ENCODE measurements at regions not wholly inside any gene's neighbourhood (a gene's known extent, or its start where the extent isn't known, plus 50 kb on each side); places are given as distances from the start of the nearest gene placed in this dataset.

- no peak for TF ChIP-seq CTCF (IDR thresholded peaks at IDR 0.05)
- TF ChIP-seq ZFX (IDR thresholded peaks at IDR 0.05; ENCODE audit: borderline replicate concordance), result no peak
Measured at GRCh38 chr5:71828291-71829040, 109.4 kb downstream of the CARTPT start.

Data from 22Rv1 (cell line).